ENCODE measurements at regions not wholly inside any gene's neighbourhood (a gene's known extent, or its start where the extent isn't known, plus 50 kb on each side); places are given as distances from the start of the nearest gene placed in this dataset.

GRCh38 chr2:120988700-120989511 lies 253.2 kb downstream of the GLI2 start:
- H3K4me3 ChIP-seq (ENCODE audit: extremely low read depth, insufficient read depth, low read length, poor library complexity, severe bottlenecking), result no peak overlapping the region
- peaks cover 4% of the 10 kb centered on the region for H3K4me1 ChIP-seq (ENCODE audit: control insufficient read depth, insufficient read depth, low read length, poor library complexity, severe bottlenecking)
- H3K27ac ChIP-seq (ENCODE audit: low read depth, low read length, severe bottlenecking), result no peak overlapping the region
- H3K36me3 ChIP-seq (ENCODE audit: control insufficient read depth, insufficient read depth, low read length), result peaks cover 87% of the 10 kb centered on the region
- WGBS, 2 experiments (ENCODE audit: insufficient coverage in 2 of 2), result 95 to 96% methylated on average over 57 to 73 of the region's 74 CpGs
- no peaks in the 10 kb centered on the region for H3K9me3 ChIP-seq (ENCODE audit: control insufficient read depth, low read length)

- 92 to 94% methylated on average over 26 of the region's 26 CpGs for WGBS, 2 experiments (ENCODE audit: insufficient coverage in 2 of 2)
Measured at GRCh38 chr2:120989512-120990441, 254.1 kb downstream of the GLI2 start.

GRCh38 chr2:120990451-120990871 lies 254.8 kb downstream of the GLI2 start:
- Histone ChIP-seq H3K27ac (ENCODE audit: low read depth, low read length, severe bottlenecking) (no peak overlapping the region), H3K36me3 (ENCODE audit: control insufficient read depth, insufficient read depth, low read length) (peaks cover 72% of the 10 kb centered on the region), H3K9me3 (ENCODE audit: control insufficient read depth, low read length) (no peaks in the 10 kb centered on the region), H3K4me1 (ENCODE audit: control insufficient read depth, insufficient read depth, low read length, poor library complexity, severe bottlenecking) (peaks cover 4% of the 10 kb centered on the region), H3K4me3 (ENCODE audit: extremely low read depth, insufficient read depth, low read length, poor library complexity, severe bottlenecking) (no peak overlapping the region)
- 97 to 98% methylated on average over 13 to 14 of the region's 15 CpGs for WGBS, 2 experiments (ENCODE audit: insufficient coverage in 2 of 2)

More at GRCh38 chr2:120989512-120990441, 254.1 kb downstream of the GLI2 start:
- no peaks in the 10 kb centered on the region for H3K9me3 ChIP-seq (ENCODE audit: control insufficient read depth, low read length)
- peaks cover 4% of the 10 kb centered on the region for H3K4me1 ChIP-seq (ENCODE audit: control insufficient read depth, insufficient read depth, low read length, poor library complexity, severe bottlenecking)
- H3K36me3 ChIP-seq (ENCODE audit: control insufficient read depth, insufficient read depth, low read length), result peaks cover 79% of the 10 kb centered on the region
- H3K27ac ChIP-seq (ENCODE audit: low read depth, low read length, severe bottlenecking), result no peak overlapping the region
- no peak overlapping the region for H3K4me3 ChIP-seq (ENCODE audit: extremely low read depth, insufficient read depth, low read length, poor library complexity, severe bottlenecking)

DNA sequence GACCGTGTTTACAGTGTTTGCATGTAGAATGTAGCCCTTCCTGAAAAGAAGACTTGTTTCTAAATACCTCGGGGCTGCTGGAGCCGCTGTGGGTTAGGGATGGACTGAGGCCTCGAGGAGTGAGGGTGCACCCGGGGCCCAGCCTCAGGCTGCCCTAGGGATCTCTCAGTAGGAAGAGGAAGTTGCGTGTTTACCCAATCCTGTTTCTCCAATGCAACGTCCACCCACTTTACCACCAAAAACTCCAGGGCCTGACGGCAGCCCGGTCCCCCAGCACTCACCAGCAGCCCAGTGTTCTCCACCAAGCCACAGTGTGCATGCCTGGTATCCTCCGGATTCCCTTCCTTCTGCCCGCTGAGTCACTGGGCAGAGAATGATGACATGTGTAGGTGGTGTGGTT lies 255.8 kb downstream of the GLI2 start:
- Histone ChIP-seq H3K9me3 (ENCODE audit: control insufficient read depth, low read length) (no peaks in the 10 kb centered on the region), H3K4me3 (ENCODE audit: extremely low read depth, insufficient read depth, low read length, poor library complexity, severe bottlenecking) (no peak overlapping the region), H3K4me1 (ENCODE audit: control insufficient read depth, insufficient read depth, low read length, poor library complexity, severe bottlenecking) (peaks cover 4% of the 10 kb centered on the region), H3K27ac (ENCODE audit: low read depth, low read length, severe bottlenecking) (no peak overlapping the region), H3K36me3 (ENCODE audit: control insufficient read depth, insufficient read depth, low read length) (peaks cover 62% of the 10 kb centered on the region)
- WGBS, 2 experiments (ENCODE audit: insufficient coverage in 2 of 2), result 93 to 95% methylated on average over 3 to 11 of the region's 11 CpGs

DNA sequence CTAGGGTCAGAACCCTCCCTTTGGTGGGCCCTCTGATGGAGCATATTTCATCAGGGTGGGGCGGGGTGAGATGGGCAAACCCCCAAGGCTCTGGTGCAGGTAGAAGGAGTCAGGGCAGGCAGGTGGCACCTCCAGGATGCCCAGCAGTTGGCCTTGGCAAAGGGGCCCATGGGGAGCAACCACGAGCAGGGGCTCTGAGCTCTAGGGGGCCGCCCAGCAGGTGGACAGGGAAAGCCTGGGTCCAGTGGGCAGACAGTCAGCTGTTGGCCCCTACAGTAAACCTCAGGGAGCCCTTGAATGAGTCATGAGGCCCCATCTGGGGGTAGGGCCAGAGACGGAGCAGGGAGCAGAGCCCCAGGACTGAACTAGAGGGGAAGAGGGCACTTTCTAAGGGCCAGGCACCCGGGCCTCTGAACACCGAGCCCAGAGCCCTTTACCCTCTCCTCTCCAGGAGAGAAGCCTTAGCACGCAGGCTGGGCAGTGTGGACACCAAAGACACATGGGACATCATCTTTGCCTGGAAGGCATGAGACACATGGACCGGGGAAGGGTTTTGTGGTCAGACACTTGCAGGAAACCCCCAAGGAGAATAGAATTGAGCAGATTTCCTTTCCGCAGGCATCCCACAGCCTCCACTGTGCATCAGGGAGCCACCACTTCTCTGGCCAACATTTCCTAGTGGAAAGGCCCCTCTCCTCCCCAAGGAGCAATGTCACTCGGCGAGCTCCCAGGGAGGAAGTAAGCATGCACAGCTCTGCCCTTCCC lies 257.3 kb downstream of the GLI2 start:
- H3K4me1 ChIP-seq (ENCODE audit: control insufficient read depth, insufficient read depth, low read length, poor library complexity, severe bottlenecking), result peaks cover 4% of the 10 kb centered on the region
- WGBS, 2 experiments (ENCODE audit: insufficient coverage in 2 of 2), result 92 to 95% methylated on average over 6 to 11 of the region's 11 CpGs
- H3K36me3 ChIP-seq (ENCODE audit: control insufficient read depth, insufficient read depth, low read length), result peaks cover 47% of the 10 kb centered on the region
- H3K27ac ChIP-seq (ENCODE audit: low read depth, low read length, severe bottlenecking), result no peak overlapping the region
- no peaks in the 10 kb centered on the region for H3K9me3 ChIP-seq (ENCODE audit: control insufficient read depth, low read length)
- H3K4me3 ChIP-seq (ENCODE audit: extremely low read depth, insufficient read depth, low read length, poor library complexity, severe bottlenecking), result no peak overlapping the region

DNA sequence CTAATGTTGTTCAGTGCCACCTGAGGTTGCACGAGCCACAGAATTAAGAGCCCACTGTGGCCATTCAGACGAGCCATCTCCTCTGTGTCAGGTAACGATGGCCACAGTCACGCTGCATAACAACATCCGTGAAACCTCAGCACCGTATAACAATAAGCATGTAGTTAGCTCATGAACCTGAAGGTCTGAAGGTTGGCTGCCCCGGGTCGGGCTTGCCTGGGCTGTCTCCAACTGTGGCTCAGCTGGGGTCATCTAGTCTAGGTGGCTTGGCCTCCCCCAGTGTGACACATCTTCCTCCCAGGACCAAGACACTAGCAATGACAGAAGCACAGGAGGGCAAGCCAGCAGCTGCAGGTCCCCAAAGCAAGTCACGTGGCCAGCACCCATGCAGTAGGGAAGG lies 258.0 kb downstream of the GLI2 start:
- Histone ChIP-seq H3K4me3 (ENCODE audit: extremely low read depth, insufficient read depth, low read length, poor library complexity, severe bottlenecking) (no peak overlapping the region), H3K36me3 (ENCODE audit: control insufficient read depth, insufficient read depth, low read length) (peaks cover 44% of the 10 kb centered on the region)
- 85 to 88% methylated on average over 9 of the region's 9 CpGs for WGBS, 2 experiments (ENCODE audit: insufficient coverage in 2 of 2)

DNA sequence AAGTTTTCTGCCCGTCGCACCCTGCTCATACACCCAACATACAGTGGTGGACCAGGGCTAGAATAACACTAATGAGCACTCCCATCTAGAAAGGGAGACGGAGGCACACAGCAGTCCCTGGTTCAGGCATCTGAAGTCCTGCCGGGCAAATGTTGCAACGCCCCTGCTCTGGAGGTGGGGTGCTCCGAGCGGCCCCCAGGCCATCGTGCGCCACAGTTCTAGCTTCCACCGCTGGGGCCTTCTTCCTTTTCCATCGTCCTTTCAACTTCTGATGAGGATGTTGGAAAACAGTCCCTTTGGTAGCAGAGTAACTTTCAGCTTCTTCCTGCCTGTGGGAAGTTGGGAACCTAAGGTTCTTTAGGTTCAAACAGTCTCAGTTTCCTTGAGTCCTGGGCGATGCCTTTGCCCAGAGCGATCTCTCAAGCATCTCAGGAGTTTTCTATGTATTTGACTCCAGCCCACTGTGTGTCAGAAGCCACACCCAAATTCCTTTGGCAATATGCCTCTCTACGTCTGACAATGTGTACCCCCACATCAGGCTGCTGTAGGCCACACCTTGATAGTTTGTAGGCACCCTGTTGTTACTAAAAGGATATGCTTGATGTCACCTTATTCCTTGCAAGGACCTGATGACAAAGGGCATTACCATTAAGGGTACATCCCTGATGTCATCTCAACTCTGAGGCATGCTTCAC lies 258.8 kb downstream of the GLI2 start:
- Histone ChIP-seq H3K4me1 (ENCODE audit: control insufficient read depth, insufficient read depth, low read length, poor library complexity, severe bottlenecking) (peaks cover 4% of the 10 kb centered on the region), H3K36me3 (ENCODE audit: control insufficient read depth, insufficient read depth, low read length) (peaks cover 40% of the 10 kb centered on the region), H3K9me3 (ENCODE audit: control insufficient read depth, low read length) (no peaks in the 10 kb centered on the region), H3K4me3 (ENCODE audit: extremely low read depth, insufficient read depth, low read length, poor library complexity, severe bottlenecking) (no peak overlapping the region), H3K27ac (ENCODE audit: low read depth, low read length, severe bottlenecking) (no peak overlapping the region)
- 95 to 96% methylated on average over 12 to 14 of the region's 14 CpGs for WGBS, 2 experiments (ENCODE audit: insufficient coverage in 2 of 2)

More for the DNA sequence above, 258.0 kb downstream of the GLI2 start:
- Histone ChIP-seq H3K27ac (ENCODE audit: low read depth, low read length, severe bottlenecking) (no peak overlapping the region), H3K4me1 (ENCODE audit: control insufficient read depth, insufficient read depth, low read length, poor library complexity, severe bottlenecking) (peaks cover 4% of the 10 kb centered on the region), H3K9me3 (ENCODE audit: control insufficient read depth, low read length) (no peaks in the 10 kb centered on the region)

DNA sequence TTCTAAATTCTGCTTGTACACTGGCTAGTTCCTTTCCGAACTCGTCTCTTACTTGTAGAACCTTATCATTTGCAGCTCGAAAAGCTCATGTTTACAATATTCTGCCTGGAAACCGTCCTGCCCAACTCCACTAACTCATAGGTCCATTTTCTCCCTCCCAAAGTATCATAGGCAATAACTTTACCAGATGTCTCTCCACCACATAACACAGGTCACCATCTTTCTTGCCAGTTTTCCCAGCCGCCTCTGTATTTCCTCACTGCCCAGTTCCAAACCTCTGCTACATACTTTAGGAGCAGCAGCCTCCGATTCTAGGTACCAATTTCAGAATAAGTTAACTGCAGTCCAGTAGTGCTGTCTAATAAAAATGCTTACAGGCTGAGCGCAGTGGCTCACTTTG lies 259.5 kb downstream of the GLI2 start:
- Histone ChIP-seq H3K4me3 (ENCODE audit: extremely low read depth, insufficient read depth, low read length, poor library complexity, severe bottlenecking) (no peak overlapping the region), H3K36me3 (ENCODE audit: control insufficient read depth, insufficient read depth, low read length) (peaks cover 33% of the 10 kb centered on the region), H3K9me3 (ENCODE audit: control insufficient read depth, low read length) (no peaks in the 10 kb centered on the region), H3K27ac (ENCODE audit: low read depth, low read length, severe bottlenecking) (no peak overlapping the region), H3K4me1 (ENCODE audit: control insufficient read depth, insufficient read depth, low read length, poor library complexity, severe bottlenecking) (peaks cover 4% of the 10 kb centered on the region)
- 92 to 93% methylated on average over 7 of the region's 7 CpGs for WGBS, 2 experiments (ENCODE audit: insufficient coverage in 2 of 2)

DNA sequence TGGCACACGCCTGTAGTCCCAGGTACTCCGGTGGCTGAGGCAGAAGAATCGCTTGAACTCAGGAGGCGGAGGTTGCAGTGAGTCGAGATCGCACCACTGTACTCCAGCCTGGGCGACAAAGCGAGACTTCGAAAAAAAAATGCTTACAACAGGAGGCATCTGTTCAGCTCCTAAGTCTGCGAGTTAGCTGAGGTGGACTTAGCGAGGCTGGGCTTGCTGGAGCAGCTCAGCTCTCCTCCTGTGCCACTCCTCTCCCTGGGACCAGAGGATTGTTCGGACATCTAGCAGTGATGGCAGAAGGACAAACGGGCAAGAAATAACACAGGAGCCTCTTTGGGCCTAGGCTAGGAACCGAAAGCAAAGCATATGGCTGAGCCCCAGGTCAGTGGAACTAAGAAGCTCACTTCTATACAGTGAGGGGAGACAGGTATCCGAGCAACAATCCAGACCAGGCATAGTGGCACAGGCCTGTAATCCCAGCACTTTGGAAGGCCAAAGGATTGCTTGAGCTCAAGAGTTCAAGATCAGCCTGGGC lies 260.1 kb downstream of the GLI2 start:
- H3K27ac ChIP-seq (ENCODE audit: low read depth, low read length, severe bottlenecking), result no peak overlapping the region
- 90 to 96% methylated on average over 14 to 15 of the region's 15 CpGs for WGBS, 2 experiments (ENCODE audit: insufficient coverage in 2 of 2)
- H3K4me3 ChIP-seq (ENCODE audit: extremely low read depth, insufficient read depth, low read length, poor library complexity, severe bottlenecking), result no peak overlapping the region
- no peaks in the 10 kb centered on the region for H3K9me3 ChIP-seq (ENCODE audit: control insufficient read depth, low read length)
- peaks cover 27% of the 10 kb centered on the region for H3K36me3 ChIP-seq (ENCODE audit: control insufficient read depth, insufficient read depth, low read length)
- H3K4me1 ChIP-seq (ENCODE audit: control insufficient read depth, insufficient read depth, low read length, poor library complexity, severe bottlenecking), result peaks cover 4% of the 10 kb centered on the region
